BJ (cell line): ENCODE measurements at regions not wholly inside any gene's neighbourhood (a gene's known extent, or its start where the extent isn't known, plus 50 kb on each side); places are given as distances from the start of the nearest gene placed in this dataset.
"Not testable (repeated sequence)": the region's sequence is repeated elsewhere in the genome, so short reads cannot be mapped to it uniquely, and the experiment has no call there.

Experiments
- CTCF ChIA-PET: fragments of 350-600 bp; formaldehyde crosslinking; extraction: SDS; loops from one replicate; lab custom pipeline; 2021; ENCODE audit warnings: antibody characterized with exemption, inconsistent platforms; lab: Yijun Ruan, JAX
- POLR2A ChIA-PET: fragments of 300-600 bp; sonication (Branson Sonifier 250); formaldehyde crosslinking; extraction: SDS; loops from one replicate; lab custom pipeline; 2021; ENCODE audit warnings: antibody characterized with exemption; lab: Charles Lee
- DNase-seq: peaks from one replicate; pipeline ENCODE4 v3.0.0-alpha.2; 2011; ENCODE audit warnings: low read depth
- H3K27me3 ChIP-seq: 2 replicates; pipeline ENCODE4 v1.6.0; 2011; ENCODE audit warnings: low read length; ENCODE audit not compliant: control insufficient read depth, insufficient read depth
- H3K36me3 ChIP-seq: 2 replicates; pipeline ENCODE4 v1.5.1; 2011; ENCODE audit warnings: low read length; ENCODE audit not compliant: control insufficient read depth, insufficient read depth
- H3K4me3 ChIP-seq: 2 replicates; pipeline ENCODE4 v1.5.1; 2011; ENCODE audit warnings: low read depth, mild to moderate bottlenecking, control low read depth, low read length
- TF ChIP-seq, protein P1 (sequence below): IDR thresholded peaks from 2 replicates; pipeline ENCODE4 v1.5.1; 2011; ENCODE audit warnings: low read depth, mild to moderate bottlenecking, control low read depth, inconsistent platforms, low read length, moderate library complexity; ENCODE audit not compliant: insufficient read depth

DNA sequence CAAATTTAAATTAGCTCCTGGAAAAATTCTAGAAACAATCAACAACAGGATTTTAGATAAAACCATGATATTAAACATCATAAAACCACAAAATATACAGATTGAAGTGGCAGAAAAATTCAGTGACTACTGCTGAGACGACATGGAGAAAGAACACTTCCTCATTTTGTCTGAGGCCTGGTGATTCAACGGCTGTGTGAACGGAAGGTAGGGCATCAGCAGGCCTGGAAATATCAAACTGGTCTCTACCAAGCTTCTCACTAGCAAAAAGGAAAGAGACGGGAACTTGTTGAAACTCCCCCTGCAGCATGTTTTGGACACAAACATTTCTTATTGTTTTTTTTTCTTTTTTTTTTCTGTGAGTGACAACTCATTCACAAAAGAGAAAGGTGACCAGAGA lies 58.0 kb upstream of the AHI1 start:
- ChIA-PET POLR2A (no interaction called here), CTCF (interaction anchor here (1.0 to 2.4 kb wide), 3 partner anchors 15 to 671 kb away, joined by 5 to 6 read pairs (median 5); no protein-coding TSS in a partner anchor)
- no peak for DNase-seq
- TF ChIP-seq, protein P1, sequence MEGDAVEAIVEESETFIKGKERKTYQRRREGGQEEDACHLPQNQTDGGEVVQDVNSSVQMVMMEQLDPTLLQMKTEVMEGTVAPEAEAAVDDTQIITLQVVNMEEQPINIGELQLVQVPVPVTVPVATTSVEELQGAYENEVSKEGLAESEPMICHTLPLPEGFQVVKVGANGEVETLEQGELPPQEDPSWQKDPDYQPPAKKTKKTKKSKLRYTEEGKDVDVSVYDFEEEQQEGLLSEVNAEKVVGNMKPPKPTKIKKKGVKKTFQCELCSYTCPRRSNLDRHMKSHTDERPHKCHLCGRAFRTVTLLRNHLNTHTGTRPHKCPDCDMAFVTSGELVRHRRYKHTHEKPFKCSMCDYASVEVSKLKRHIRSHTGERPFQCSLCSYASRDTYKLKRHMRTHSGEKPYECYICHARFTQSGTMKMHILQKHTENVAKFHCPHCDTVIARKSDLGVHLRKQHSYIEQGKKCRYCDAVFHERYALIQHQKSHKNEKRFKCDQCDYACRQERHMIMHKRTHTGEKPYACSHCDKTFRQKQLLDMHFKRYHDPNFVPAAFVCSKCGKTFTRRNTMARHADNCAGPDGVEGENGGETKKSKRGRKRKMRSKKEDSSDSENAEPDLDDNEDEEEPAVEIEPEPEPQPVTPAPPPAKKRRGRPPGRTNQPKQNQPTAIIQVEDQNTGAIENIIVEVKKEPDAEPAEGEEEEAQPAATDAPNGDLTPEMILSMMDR = no peak
- Histone ChIP-seq H3K27me3 (no peaks in the 10 kb centered on the region), H3K4me3 (no peak overlapping the region), H3K36me3 (no peaks in the 10 kb centered on the region)

DNA sequence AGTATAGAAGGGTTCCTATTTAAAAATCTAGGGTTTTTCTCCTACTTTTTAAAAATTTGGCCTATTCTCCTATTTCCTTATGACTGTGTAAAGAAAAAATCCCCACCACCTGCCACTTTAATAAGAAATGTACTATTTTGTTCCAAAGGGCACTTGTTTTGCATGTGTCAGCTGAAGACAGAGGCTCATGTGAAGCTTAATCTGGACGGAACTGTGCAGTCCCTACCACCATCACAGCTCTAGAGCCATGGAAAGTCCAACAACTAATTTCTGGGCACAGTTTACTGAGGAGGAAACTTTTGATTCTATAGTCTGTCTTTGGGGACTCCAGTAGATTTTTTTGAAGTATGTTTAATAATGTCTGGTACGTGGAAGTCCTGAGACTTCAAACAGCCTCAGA lies 60.0 kb upstream of the AHI1 start:
- POLR2A ChIA-PET = no interaction called here
- CTCF ChIA-PET = no interaction called here
- H3K36me3 ChIP-seq = no peaks in the 10 kb centered on the region
- DNase-seq = no peak
- TF ChIP-seq, protein P1 = no peak
- H3K27me3 ChIP-seq = no peaks in the 10 kb centered on the region
- H3K4me3 ChIP-seq = no peak overlapping the region

DNA sequence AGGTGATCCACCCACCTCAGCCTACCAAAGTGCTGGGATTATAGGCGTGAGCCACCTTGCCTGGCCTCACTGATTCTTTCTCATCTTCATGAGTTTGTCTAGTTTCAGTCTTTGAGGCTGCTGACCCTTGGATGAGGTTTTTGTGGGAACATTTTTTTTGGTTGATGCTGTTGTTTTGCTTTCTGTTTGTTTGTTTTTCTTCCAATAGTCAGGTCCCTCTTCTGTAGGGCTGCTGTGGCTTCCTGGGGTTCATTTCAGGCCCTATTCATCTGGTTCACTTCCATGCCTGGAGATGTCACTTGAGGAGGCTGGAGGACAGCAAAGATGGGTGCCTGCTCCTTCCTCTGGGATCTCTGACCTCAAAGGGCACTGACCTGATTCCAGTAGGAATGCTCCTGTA lies 68.1 kb upstream of the AHI1 start:
- H3K36me3 ChIP-seq, POLR2A ChIA-PET, H3K27me3 ChIP-seq, H3K4me3 ChIP-seq, CTCF ChIA-PET, DNase-seq: not testable (repeated sequence)

DNA sequence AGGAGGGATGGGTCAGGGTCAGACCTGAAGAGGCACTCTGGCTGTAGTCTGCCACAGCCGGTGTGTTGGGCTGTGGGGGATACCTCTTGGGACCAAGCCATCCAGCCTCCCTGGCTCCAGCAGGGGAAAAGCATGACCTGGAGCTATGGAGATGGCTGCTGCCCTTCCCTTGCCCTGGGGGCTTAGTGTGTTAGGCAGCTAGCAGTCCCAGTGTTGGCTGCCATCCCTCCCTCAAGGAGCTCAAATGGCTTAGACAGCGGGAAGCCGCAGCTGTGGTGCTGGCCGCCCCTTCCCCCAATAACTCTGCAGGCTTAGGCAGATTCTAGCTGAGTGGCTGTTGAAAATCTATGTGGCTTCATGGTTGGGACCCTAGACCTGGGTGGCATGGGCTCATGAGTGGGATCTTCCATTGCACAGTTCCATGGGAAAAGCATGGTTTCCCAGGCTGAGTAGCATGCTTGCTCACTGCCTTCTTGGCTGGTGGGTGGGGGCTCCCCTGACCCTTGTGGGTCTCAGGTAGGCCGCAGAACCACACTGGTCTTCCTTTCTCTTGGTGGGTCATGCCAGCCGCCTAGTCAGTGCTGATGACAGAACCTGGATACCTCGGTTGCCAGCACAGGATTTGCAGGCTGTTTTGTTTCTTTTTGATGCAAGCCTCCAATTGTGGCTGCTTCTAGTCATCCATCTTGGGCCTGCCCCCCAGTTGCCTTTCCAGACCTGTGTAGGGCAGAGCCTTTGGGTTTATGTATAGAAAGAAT lies 69.0 kb upstream of the AHI1 start:
- TF ChIP-seq, protein P1 = no peak
- H3K4me3 ChIP-seq = no peak overlapping the region
- H3K36me3 ChIP-seq = no peaks in the 10 kb centered on the region
- H3K27me3 ChIP-seq = no peaks in the 10 kb centered on the region
- no peak for DNase-seq
- CTCF ChIA-PET = no interaction called here
- POLR2A ChIA-PET = no interaction called here

DNA sequence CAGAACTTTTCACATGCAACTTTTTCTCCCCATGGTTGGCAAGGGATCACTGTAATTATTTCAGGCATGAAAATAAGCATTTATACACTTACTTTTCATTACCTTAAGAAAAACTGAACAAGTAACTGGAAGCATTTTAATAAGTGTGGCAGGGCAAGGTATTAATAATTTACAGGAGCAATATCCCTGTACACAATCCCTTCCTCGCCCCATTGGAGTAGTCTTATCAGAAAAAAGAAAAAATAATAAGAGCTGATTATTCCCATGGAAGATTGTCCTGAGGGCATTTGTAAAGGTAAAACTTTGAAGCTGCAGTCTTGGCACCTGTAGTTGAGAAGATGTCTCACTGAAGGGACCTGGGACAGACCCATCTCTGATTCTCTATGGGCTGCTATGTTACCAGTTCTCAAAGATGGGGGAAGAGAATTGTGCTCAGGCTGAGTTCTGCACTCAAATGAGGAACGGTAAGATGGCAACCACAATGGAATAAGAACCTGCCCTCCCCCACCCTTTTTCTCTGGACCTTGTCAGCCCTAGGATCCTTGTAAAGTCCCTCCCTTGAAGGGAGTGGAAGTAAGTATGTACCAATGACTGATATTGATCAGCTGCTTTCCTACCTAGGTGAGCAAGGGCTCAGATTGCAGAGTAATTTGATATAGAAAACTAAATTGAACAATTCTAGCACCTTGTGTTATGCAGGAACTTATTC lies 70.0 kb upstream of the AHI1 start:
- no peak for DNase-seq
- TF ChIP-seq, protein P1 = no peak
- POLR2A ChIA-PET = no interaction called here
- Histone ChIP-seq H3K27me3 (no peaks in the 10 kb centered on the region), H3K36me3 (no peaks in the 10 kb centered on the region), H3K4me3 (no peak overlapping the region)
- CTCF ChIA-PET = no interaction called here
